GM11168 (cell line): ENCODE measurements at regions not wholly inside any gene's neighbourhood (a gene's known extent, or its start where the extent isn't known, plus 50 kb on each side); places are given as distances from the start of the nearest gene placed in this dataset.

Source experiments
- in situ Hi-C: fragments of 300-500 bp; cut with MboI; formaldehyde crosslinking; loops from one replicate; pipeline ENCODE4 v1.12.0; 2022; ENCODE audit warnings: low sequenced_read_pairs; ENCODE audit not compliant: unreplicated experiment

GRCh38 chr22:48574776-48575617 is 1252.7 kb downstream of the BRD1 start:
- in situ Hi-C loops, result no loop called here

- in situ Hi-C loops, result no loop called here
Measured at GRCh38 chr22:48573766-48574165, 1253.9 kb downstream of the BRD1 start.

GRCh38 chr22:48572951-48573350 is 1254.7 kb downstream of the BRD1 start:
- in situ Hi-C loops, result no loop called here

GRCh38 chr22:48570912-48571311 is 1256.8 kb downstream of the BRD1 start:
- in situ Hi-C loops, result no loop called here

- in situ Hi-C loops, result no loop called here
Measured at GRCh38 chr22:48569476-48570233, 1258.0 kb downstream of the BRD1 start.

- in situ Hi-C loops, result no loop called here
Measured at GRCh38 chr22:48568736-48569330, 1258.8 kb downstream of the BRD1 start.

- in situ Hi-C loops, result no loop called here
Measured at GRCh38 chr22:48567213-48567975, 1260.3 kb downstream of the BRD1 start.

- in situ Hi-C loops, result no loop called here
Measured at GRCh38 chr22:48566741-48567140, 1260.9 kb downstream of the BRD1 start.

GRCh38 chr22:48565901-48566501 is 1261.7 kb downstream of the BRD1 start:
- in situ Hi-C loops, result no loop called here

- in situ Hi-C loops, result no loop called here
Measured at GRCh38 chr22:48564995-48565394, 1262.7 kb downstream of the BRD1 start.

- in situ Hi-C loops, result no loop called here
Measured at GRCh38 chr22:48563966-48564330, 1263.7 kb downstream of the BRD1 start.

- in situ Hi-C loops, result no loop called here
Measured at GRCh38 chr22:48563118-48563965, 1264.3 kb downstream of the BRD1 start.

GRCh38 chr22:48561676-48562075 is 1266.0 kb downstream of the BRD1 start:
- in situ Hi-C loops, result no loop called here

GRCh38 chr22:48560836-48561235 is 1266.8 kb downstream of the BRD1 start:
- in situ Hi-C loops, result no loop called here

GRCh38 chr22:48560389-48560751 is 1267.3 kb downstream of the BRD1 start:
- in situ Hi-C loops, result no loop called here

- in situ Hi-C loops, result no loop called here
Measured at GRCh38 chr22:48559647-48560388, 1267.9 kb downstream of the BRD1 start.

GRCh38 chr22:48558606-48559402 is 1268.9 kb downstream of the BRD1 start:
- in situ Hi-C loops, result no loop called here

GRCh38 chr22:48558016-48558415 is 1269.7 kb downstream of the BRD1 start:
- in situ Hi-C loops, result no loop called here
